ENCODE measurements at regions not wholly inside any gene's neighbourhood (a gene's known extent, or its start where the extent isn't known, plus 50 kb on each side); places are given as distances from the start of the nearest gene placed in this dataset.

- Histone ChIP-seq H3K9ac (ENCODE audit: low read length) (no peak overlapping the region), H3K4me3 (ENCODE audit: insufficient read depth in 1 of 2, low read depth in 1 of 2, low read length in 2 of 2) (no peak overlapping the region), H3K4me1 (ENCODE audit: control insufficient read depth, insufficient read depth, low read depth, low read length) (no peaks in the 10 kb centered on the region), H4K91ac (ENCODE audit: low read length) (no peak overlapping the region), H3K27me3 (ENCODE audit: control insufficient read depth in 1 of 2, insufficient read depth in 1 of 2, low read length in 2 of 2) (no peaks in the 10 kb centered on the region), H2AFZ (ENCODE audit: low read depth, low read length) (no peak overlapping the region), H3K4me2 (ENCODE audit: low read length, poor library complexity, severe bottlenecking) (no peak overlapping the region), H2BK120ac (ENCODE audit: low read depth, low read length) (no peak overlapping the region), H3K18ac (ENCODE audit: low read depth in 1 of 2, low read length in 2 of 2) (no peak overlapping the region), H3K9me3 (ENCODE audit: control insufficient read depth, low read length) (peaks cover 12% of the 10 kb centered on the region), H3K36me3 (ENCODE audit: control insufficient read depth in 1 of 2, insufficient read depth in 2 of 2, low read depth in 1 of 2, low read length in 2 of 2) (no peaks in the 10 kb centered on the region), H4K8ac (ENCODE audit: low read length) (no peak overlapping the region), H2BK15ac (ENCODE audit: low read depth, poor library complexity, severe bottlenecking) (no peak overlapping the region), H3K79me1 (replicated peaks; ENCODE audit: low read length, poor library complexity, severe bottlenecking) (no peaks in the 10 kb centered on the region), H3K23ac (ENCODE audit: low read length in 2 of 2) (no peak overlapping the region), H3K14ac (ENCODE audit: low read length in 2 of 2) (no peak overlapping the region), H2AK5ac (ENCODE audit: low read length, severe bottlenecking) (no peak overlapping the region), H3K27ac (ENCODE audit: low read length, poor library complexity, severe bottlenecking) (no peak overlapping the region), H2BK12ac (ENCODE audit: low read length in 2 of 2) (no peak overlapping the region), H3K4ac (ENCODE audit: low read depth in 1 of 2, low read length in 2 of 2) (no peak overlapping the region), H2BK5ac (ENCODE audit: low read depth, low read length, poor library complexity, severe bottlenecking) (no peak overlapping the region)
- 95% methylated on average over 2 of the region's 3 CpGs for WGBS
- no peak for DNase-seq
Measured at GRCh38 chr14:83462759-83463158, 1929.1 kb upstream of the SEL1L start.

- Histone ChIP-seq H2BK5ac (ENCODE audit: low read depth, low read length, poor library complexity, severe bottlenecking) (no peak overlapping the region), H3K4ac (ENCODE audit: low read depth in 1 of 2, low read length in 2 of 2) (no peak overlapping the region), H3K4me3 (ENCODE audit: insufficient read depth in 1 of 2, low read depth in 1 of 2, low read length in 2 of 2) (no peak overlapping the region), H3K18ac (ENCODE audit: low read depth in 1 of 2, low read length in 2 of 2) (no peak overlapping the region), H3K4me2 (ENCODE audit: low read length, poor library complexity, severe bottlenecking) (no peak overlapping the region), H3K9me3 (ENCODE audit: control insufficient read depth, low read length) (peaks cover 8% of the 10 kb centered on the region), H2BK120ac (ENCODE audit: low read depth, low read length) (no peak overlapping the region), H4K91ac (ENCODE audit: low read length) (no peak overlapping the region), H3K79me1 (replicated peaks; ENCODE audit: low read length, poor library complexity, severe bottlenecking) (no peaks in the 10 kb centered on the region), H3K14ac (ENCODE audit: low read length in 2 of 2) (no peak overlapping the region), H2AK5ac (ENCODE audit: low read length, severe bottlenecking) (no peak overlapping the region), H2BK15ac (ENCODE audit: low read depth, poor library complexity, severe bottlenecking) (no peak overlapping the region), H2BK12ac (ENCODE audit: low read length in 2 of 2) (no peak overlapping the region), H3K4me1 (ENCODE audit: control insufficient read depth, insufficient read depth, low read depth, low read length) (no peaks in the 10 kb centered on the region), H3K36me3 (ENCODE audit: control insufficient read depth in 1 of 2, insufficient read depth in 2 of 2, low read depth in 1 of 2, low read length in 2 of 2) (no peaks in the 10 kb centered on the region), H3K27me3 (ENCODE audit: control insufficient read depth in 1 of 2, insufficient read depth in 1 of 2, low read length in 2 of 2) (no peaks in the 10 kb centered on the region), H2AFZ (ENCODE audit: low read depth, low read length) (no peak overlapping the region), H3K9ac (ENCODE audit: low read length) (no peak overlapping the region), H3K27ac (ENCODE audit: low read length, poor library complexity, severe bottlenecking) (no peak overlapping the region), H3K23ac (ENCODE audit: low read length in 2 of 2) (no peak overlapping the region), H4K8ac (ENCODE audit: low read length) (no peak overlapping the region)
- WGBS = 67% methylated on average over 3 of the region's 4 CpGs
- peak; percentile 52 for DNase-seq
Measured at GRCh38 chr14:83463500-83464098, 1929.9 kb upstream of the SEL1L start.

GRCh38 chr14:83467811-83468210 is 1934.2 kb upstream of the SEL1L start:
- no peak overlapping the region for H4K8ac ChIP-seq (ENCODE audit: low read length)
- DNase-seq = peak; percentile 60
- H2AFZ ChIP-seq (ENCODE audit: low read depth, low read length) = no peak overlapping the region
- no peak overlapping the region for H2BK5ac ChIP-seq (ENCODE audit: low read depth, low read length, poor library complexity, severe bottlenecking)
- H3K4ac ChIP-seq (ENCODE audit: low read depth in 1 of 2, low read length in 2 of 2) = no peak overlapping the region
- no peaks in the 10 kb centered on the region for H3K4me1 ChIP-seq (ENCODE audit: control insufficient read depth, insufficient read depth, low read depth, low read length)
- no peak overlapping the region for H3K9ac ChIP-seq (ENCODE audit: low read length)
- H2AK5ac ChIP-seq (ENCODE audit: low read length, severe bottlenecking) = no peak overlapping the region
- no peaks in the 10 kb centered on the region for H3K79me1 ChIP-seq (replicated peaks; ENCODE audit: low read length, poor library complexity, severe bottlenecking)
- no peak overlapping the region for H2BK12ac ChIP-seq (ENCODE audit: low read length in 2 of 2)
- WGBS = 43% methylated on average over 1 of the region's 3 CpGs
- H3K27me3 ChIP-seq (ENCODE audit: control insufficient read depth in 1 of 2, insufficient read depth in 1 of 2, low read length in 2 of 2) = no peaks in the 10 kb centered on the region
- no peak overlapping the region for H4K91ac ChIP-seq (ENCODE audit: low read length)
- no peaks in the 10 kb centered on the region for H3K36me3 ChIP-seq (ENCODE audit: control insufficient read depth in 1 of 2, insufficient read depth in 2 of 2, low read depth in 1 of 2, low read length in 2 of 2)
- H3K23ac ChIP-seq (ENCODE audit: low read length in 2 of 2) = no peak overlapping the region
- no peak overlapping the region for H3K18ac ChIP-seq (ENCODE audit: low read depth in 1 of 2, low read length in 2 of 2)
- H3K27ac ChIP-seq (ENCODE audit: low read length, poor library complexity, severe bottlenecking) = no peak overlapping the region
- no peak overlapping the region for H2BK15ac ChIP-seq (ENCODE audit: low read depth, poor library complexity, severe bottlenecking)
- H3K4me2 ChIP-seq (ENCODE audit: low read length, poor library complexity, severe bottlenecking) = no peak overlapping the region
- no peak overlapping the region for H3K4me3 ChIP-seq (ENCODE audit: insufficient read depth in 1 of 2, low read depth in 1 of 2, low read length in 2 of 2)
- H3K14ac ChIP-seq (ENCODE audit: low read length in 2 of 2) = no peak overlapping the region
- no peak overlapping the region for H2BK120ac ChIP-seq (ENCODE audit: low read depth, low read length)
- no peaks in the 10 kb centered on the region for H3K9me3 ChIP-seq (ENCODE audit: control insufficient read depth, low read length)

- Histone ChIP-seq H3K79me1 (replicated peaks; ENCODE audit: low read length, poor library complexity, severe bottlenecking) (no peaks in the 10 kb centered on the region), H3K27ac (ENCODE audit: low read length, poor library complexity, severe bottlenecking) (no peak overlapping the region), H4K8ac (ENCODE audit: low read length) (no peak overlapping the region), H3K9ac (ENCODE audit: low read length) (peak overlapping the region; percentile 42), H3K4me2 (ENCODE audit: low read length, poor library complexity, severe bottlenecking) (no peak overlapping the region), H3K4ac (ENCODE audit: low read depth in 1 of 2, low read length in 2 of 2) (no peak overlapping the region), H3K27me3 (ENCODE audit: control insufficient read depth in 1 of 2, insufficient read depth in 1 of 2, low read length in 2 of 2) (no peaks in the 10 kb centered on the region), H3K4me3 (ENCODE audit: insufficient read depth in 1 of 2, low read depth in 1 of 2, low read length in 2 of 2) (peak overlapping the region in 1 of 2 experiments; percentile 18), H3K18ac (ENCODE audit: low read depth in 1 of 2, low read length in 2 of 2) (no peak overlapping the region), H4K91ac (ENCODE audit: low read length) (no peak overlapping the region), H3K23ac (ENCODE audit: low read length in 2 of 2) (no peak overlapping the region), H2BK15ac (ENCODE audit: low read depth, poor library complexity, severe bottlenecking) (no peak overlapping the region), H3K36me3 (ENCODE audit: control insufficient read depth in 1 of 2, insufficient read depth in 2 of 2, low read depth in 1 of 2, low read length in 2 of 2) (no peaks in the 10 kb centered on the region), H2BK120ac (ENCODE audit: low read depth, low read length) (no peak overlapping the region), H2AK5ac (ENCODE audit: low read length, severe bottlenecking) (no peak overlapping the region), H3K9me3 (ENCODE audit: control insufficient read depth, low read length) (no peaks in the 10 kb centered on the region), H3K14ac (ENCODE audit: low read length in 2 of 2) (no peak overlapping the region), H2BK5ac (ENCODE audit: low read depth, low read length, poor library complexity, severe bottlenecking) (no peak overlapping the region), H2BK12ac (ENCODE audit: low read length in 2 of 2) (no peak overlapping the region), H2AFZ (ENCODE audit: low read depth, low read length) (no peak overlapping the region), H3K4me1 (ENCODE audit: control insufficient read depth, insufficient read depth, low read depth, low read length) (no peaks in the 10 kb centered on the region)
- whole genome bisulfite sequencing = no CpG with 5 or more reads among the region's 4 CpGs
- no peak for DNase-seq
Measured at GRCh38 chr14:83470466-83470865, 1936.8 kb upstream of the SEL1L start.
